ENCODE measurements at regions not wholly inside any gene's neighbourhood (a gene's known extent, or its start where the extent isn't known, plus 50 kb on each side); places are given as distances from the start of the nearest gene placed in this dataset.

GRCh38 chr5:26390608-26391007 lies 647.8 kb downstream of the CDH9 start:
- H3K27ac ChIP-seq (ENCODE audit: insufficient read depth, low read depth, low read length): no peak overlapping the region
- H4K20me1 ChIP-seq (replicated peaks; ENCODE audit: control insufficient read depth, extremely low read depth, insufficient read depth, low read length): no peaks in the 10 kb centered on the region
- TF ChIP-seq EZH2 (IDR thresholded peaks at IDR 0.05; ENCODE audit: borderline replicate concordance, low read depth, low read length, severe bottlenecking) (no peak), POLR2A (IDR thresholded peaks at IDR 0.05; ENCODE audit: low read depth, low read length) (no peak), FOS (IDR thresholded peaks at IDR 0.05; ENCODE audit: borderline replicate concordance, insufficient read depth, low read length) (no peak), MAX (IDR thresholded peaks at IDR 0.05; ENCODE audit: insufficient read depth, insufficient read length) (no peak), CTCF (IDR thresholded peaks at IDR 0.05; ENCODE audit: extremely low read depth in 1 of 2, insufficient read depth in 1 of 2, low read depth in 1 of 2, low read length in 2 of 2) (no peak)
- no peaks in the 10 kb centered on the region for H3K36me3 ChIP-seq (ENCODE audit: control insufficient read depth in 2 of 2, extremely low read depth in 1 of 2, insufficient read depth in 2 of 2, low read length in 2 of 2)
- DNase-seq (ENCODE audit: low read depth, low spot score) (no peak), FAIRE-seq (no peak)
- no peak overlapping the region for H3K9ac ChIP-seq (replicated peaks; ENCODE audit: extremely low read depth, insufficient read depth, low read length)
- no peaks in the 10 kb centered on the region for H3K79me2 ChIP-seq (ENCODE audit: control insufficient read depth, insufficient read depth, low read length)
- H3K27me3 ChIP-seq (ENCODE audit: control insufficient read depth in 2 of 2, insufficient read depth in 2 of 2, low read length in 2 of 2): no peaks in the 10 kb centered on the region
- no peak overlapping the region for H3K4me2 ChIP-seq (ENCODE audit: insufficient read depth, low read length)
- peaks cover 3% of the 10 kb centered on the region for H3K9me3 ChIP-seq (replicated peaks; ENCODE audit: control insufficient read depth, insufficient read depth, low read length)
- H2AFZ ChIP-seq (ENCODE audit: low read depth, low read length): no peak overlapping the region
- intact Hi-C loops (cut with micrococcal nuclease): no loop called here
- CTCF ChIA-PET: no interaction called here
- H3K4me1 ChIP-seq (ENCODE audit: control insufficient read depth, extremely low read depth, insufficient read depth, low read length): no peaks in the 10 kb centered on the region
- BruUV-seq (replicated peaks): no TSS peak
- no peak overlapping the region for H3K4me3 ChIP-seq (replicated peaks in 1 of 3; ENCODE audit: insufficient read depth in 1 of 3, low read depth in 1 of 3, low read length in 3 of 3)
- POLR2A ChIA-PET: no interaction called here
- no peaks in the 10 kb centered on the region for H3K9me1 ChIP-seq (replicated peaks; ENCODE audit: control insufficient read depth, extremely low read depth, insufficient read depth, low read length)
- dilution Hi-C loops (cut with MboI; ENCODE audit: extremely low pct_ligation_motif_present, low sequenced_read_pairs): no loop called here

GRCh38 chr5:26388976-26389375 lies 649.4 kb downstream of the CDH9 start:
- H3K27ac ChIP-seq (ENCODE audit: insufficient read depth, low read depth, low read length): no peak overlapping the region
- H3K79me2 ChIP-seq (ENCODE audit: control insufficient read depth, insufficient read depth, low read length): no peaks in the 10 kb centered on the region
- TF ChIP-seq FOS (IDR thresholded peaks at IDR 0.05; ENCODE audit: borderline replicate concordance, insufficient read depth, low read length) (no peak), POLR2AphosphoS5 (IDR thresholded peaks at IDR 0.05; ENCODE audit: insufficient read depth, low read depth, low read length) (no peak), CTCF (IDR thresholded peaks at IDR 0.05; ENCODE audit: extremely low read depth in 1 of 2, insufficient read depth in 1 of 2, low read depth in 1 of 2, low read length in 2 of 2) (no peak), GATA2 (IDR thresholded peaks at IDR 0.05; ENCODE audit: insufficient read depth, insufficient read length, low read depth, low read length) (no peak), MAX (IDR thresholded peaks at IDR 0.05; ENCODE audit: insufficient read depth, insufficient read length) (no peak), POLR2A (IDR thresholded peaks at IDR 0.05; ENCODE audit: low read depth, low read length) (no peak), MYC (IDR thresholded peaks at IDR 0.05; ENCODE audit: low read depth, low read length) (no peak), EZH2 (IDR thresholded peaks at IDR 0.05; ENCODE audit: borderline replicate concordance, low read depth, low read length, severe bottlenecking) (no peak), JUN (IDR thresholded peaks at IDR 0.05; ENCODE audit: borderline replicate concordance, insufficient read depth, insufficient read length, low read depth) (no peak)
- peaks cover 3% of the 10 kb centered on the region for H3K9me3 ChIP-seq (replicated peaks; ENCODE audit: control insufficient read depth, insufficient read depth, low read length)
- no peak for DNase-seq (ENCODE audit: low read depth, low spot score)
- dilution Hi-C loops (cut with MboI; ENCODE audit: extremely low pct_ligation_motif_present, low sequenced_read_pairs) (no loop called here), intact Hi-C loops (cut with micrococcal nuclease) (no loop called here)
- H2AFZ ChIP-seq (ENCODE audit: low read depth, low read length): no peak overlapping the region
- H3K36me3 ChIP-seq (ENCODE audit: control insufficient read depth in 2 of 2, extremely low read depth in 1 of 2, insufficient read depth in 2 of 2, low read length in 2 of 2): no peaks in the 10 kb centered on the region
- H4K20me1 ChIP-seq (replicated peaks; ENCODE audit: control insufficient read depth, extremely low read depth, insufficient read depth, low read length): no peaks in the 10 kb centered on the region
- BruUV-seq (replicated peaks): no TSS peak
- H3K4me3 ChIP-seq (replicated peaks in 1 of 3; ENCODE audit: insufficient read depth in 1 of 3, low read depth in 1 of 3, low read length in 3 of 3): no peak overlapping the region
- ChIA-PET POLR2A (no interaction called here), CTCF (no interaction called here)
- no peaks in the 10 kb centered on the region for H3K27me3 ChIP-seq (ENCODE audit: control insufficient read depth in 2 of 2, insufficient read depth in 2 of 2, low read length in 2 of 2)
- H3K9me1 ChIP-seq (replicated peaks; ENCODE audit: control insufficient read depth, extremely low read depth, insufficient read depth, low read length): no peaks in the 10 kb centered on the region
- no peaks in the 10 kb centered on the region for H3K4me1 ChIP-seq (ENCODE audit: control insufficient read depth, extremely low read depth, insufficient read depth, low read length)
- no peak overlapping the region for H3K9ac ChIP-seq (replicated peaks; ENCODE audit: extremely low read depth, insufficient read depth, low read length)
- FAIRE-seq: no peak
- no peak overlapping the region for H3K4me2 ChIP-seq (ENCODE audit: insufficient read depth, low read length)
